Hematopoietic multipotent progenitor cell treated with erythropoietin and hydrocortisone succinate and interleukin-3 and kit ligand, for 15 days (in vitro differentiated cells): ENCODE measurements at regions not wholly inside any gene's neighbourhood (a gene's known extent, or its start where the extent isn't known, plus 50 kb on each side); places are given as distances from the start of the nearest gene placed in this dataset.
"Not testable (repeated sequence)": the region's sequence is repeated elsewhere in the genome, so short reads cannot be mapped to it uniquely, and the experiment has no call there.

Experiments
- DNase-seq: peaks from one replicate; pipeline ENCODE4 v3.0.0-alpha.2; 2015; ENCODE audit warnings: low spot score

- no peak for DNase-seq
These were observed 740.6 kb upstream of the FAM241A start for GRCh38 chr4:111404673-111405072.

GRCh38 chr4:111405989-111406388 is 739.3 kb upstream of the FAM241A start:
- no peak for DNase-seq

GRCh38 chr4:111410571-111410970 is 734.7 kb upstream of the FAM241A start:
- no peak for DNase-seq

GRCh38 chr4:111417521-111417920 is 727.7 kb upstream of the FAM241A start:
- no peak for DNase-seq

GRCh38 chr4:111433441-111433840 is 711.8 kb upstream of the FAM241A start:
- no peak for DNase-seq

- no peak for DNase-seq
These were observed 710.7 kb upstream of the FAM241A start for GRCh38 chr4:111434586-111434985.

GRCh38 chr4:111435986-111436744 is 709.1 kb upstream of the FAM241A start:
- no peak for DNase-seq

GRCh38 chr4:111441687-111442086 is 703.6 kb upstream of the FAM241A start:
- DNase-seq: no peak

GRCh38 chr4:111444836-111445235 is 700.4 kb upstream of the FAM241A start:
- DNase-seq: not testable (repeated sequence)

- no peak for DNase-seq
These were observed 695.6 kb upstream of the FAM241A start for GRCh38 chr4:111449657-111450056.

- no peak for DNase-seq
These were observed 694.4 kb upstream of the FAM241A start for GRCh38 chr4:111450867-111451266.

- no peak for DNase-seq
These were observed 692.0 kb upstream of the FAM241A start for GRCh38 chr4:111453216-111453615.

- DNase-seq: no peak
These were observed 690.3 kb upstream of the FAM241A start for GRCh38 chr4:111454961-111455360.

GRCh38 chr4:111464251-111465045 is 680.8 kb upstream of the FAM241A start:
- no peak for DNase-seq

- no peak for DNase-seq
These were observed 678.2 kb upstream of the FAM241A start for GRCh38 chr4:111466811-111467604.

- DNase-seq: no peak
These were observed 670.3 kb upstream of the FAM241A start for GRCh38 chr4:111475001-111475400.

GRCh38 chr4:111475666-111476065 is 669.6 kb upstream of the FAM241A start:
- DNase-seq: no peak

- no peak for DNase-seq
These were observed 664.7 kb upstream of the FAM241A start for GRCh38 chr4:111480510-111480909.

GRCh38 chr4:111483375-111484169 is 661.7 kb upstream of the FAM241A start:
- DNase-seq: no peak

GRCh38 chr4:111492496-111492895 is 652.8 kb upstream of the FAM241A start:
- no peak for DNase-seq

- DNase-seq: no peak
These were observed 650.8 kb upstream of the FAM241A start for GRCh38 chr4:111494471-111494870.

GRCh38 chr4:111494971-111495370 is 650.3 kb upstream of the FAM241A start:
- DNase-seq: no peak
